ENCODE measurements at regions not wholly inside any gene's neighbourhood (a gene's known extent, or its start where the extent isn't known, plus 50 kb on each side); places are given as distances from the start of the nearest gene placed in this dataset.

GRCh38 chr18:44497757-44498490 is 182.8 kb upstream of the SETBP1 start:
- no peak for TF ChIP-seq CTCF (IDR thresholded peaks at IDR 0.05)
- TF ChIP-seq EZH2phosphoT487 (IDR thresholded peaks at IDR 0.05) = no peak
- no peak for TF ChIP-seq EZH2 (IDR thresholded peaks at IDR 0.05)

All from neural progenitor cell (in vitro differentiated cells).